ENCODE measurements at regions not wholly inside any gene's neighbourhood (a gene's known extent, or its start where the extent isn't known, plus 50 kb on each side); places are given as distances from the start of the nearest gene placed in this dataset.

GRCh38 chr17:77579682-77580081 is 378.8 kb upstream of the TNRC6C start:
- H3K27ac ChIP-seq (ENCODE audit: low read depth, low read length): no peak overlapping the region
- H3K79me2 ChIP-seq (ENCODE audit: control insufficient read depth, low read length): no peaks in the 10 kb centered on the region
- no peak overlapping the region for H3K4me2 ChIP-seq (ENCODE audit: low read length)
- H3K4me1 ChIP-seq (ENCODE audit: control insufficient read depth, low read length): peaks cover 5% of the 10 kb centered on the region; the same call in 1 of the 2 replicates
- no peaks in the 10 kb centered on the region for H3K36me3 ChIP-seq (ENCODE audit: control insufficient read depth, low read length)
- H4K20me1 ChIP-seq (ENCODE audit: control insufficient read depth, insufficient read depth, low read depth, low read length): no peaks in the 10 kb centered on the region
- H3K4me3 ChIP-seq (ENCODE audit: low read length): no peak overlapping the region
- H3K9me2 ChIP-seq (replicated peaks; ENCODE audit: control insufficient read depth, low read length): no peaks in the 10 kb centered on the region
- H3K9me3 ChIP-seq (ENCODE audit: control insufficient read depth, insufficient read depth, low read length): no peaks in the 10 kb centered on the region
- TF ChIP-seq CTCF (IDR thresholded peaks at IDR 0.05; ENCODE audit: low read depth, low read length, poor library complexity, severe bottlenecking): no peak
- TF ChIP-seq EZH2phosphoT487 (IDR thresholded peaks at IDR 0.05; ENCODE audit: borderline replicate concordance, low read length): no peak
- H3F3A ChIP-seq (ENCODE audit: control insufficient read depth, insufficient read depth): no peaks in the 10 kb centered on the region
- peaks cover 9% of the 10 kb centered on the region for H3K27me3 ChIP-seq (ENCODE audit: control insufficient read depth, low read length)

- Histone ChIP-seq H3K27me3 (ENCODE audit: control insufficient read depth, low read length) (peaks cover 9% of the 10 kb centered on the region), H4K20me1 (ENCODE audit: control insufficient read depth, insufficient read depth, low read depth, low read length) (no peaks in the 10 kb centered on the region), H3K4me1 (ENCODE audit: control insufficient read depth, low read length) (peaks cover 5% of the 10 kb centered on the region; the same call in 1 of the 2 replicates), H3K9me2 (replicated peaks; ENCODE audit: control insufficient read depth, low read length) (no peaks in the 10 kb centered on the region), H3K4me2 (ENCODE audit: low read length) (no peak overlapping the region), H3F3A (ENCODE audit: control insufficient read depth, insufficient read depth) (no peaks in the 10 kb centered on the region), H3K9me3 (ENCODE audit: control insufficient read depth, insufficient read depth, low read length) (no peaks in the 10 kb centered on the region), H3K79me2 (ENCODE audit: control insufficient read depth, low read length) (no peaks in the 10 kb centered on the region), H3K36me3 (ENCODE audit: control insufficient read depth, low read length) (no peaks in the 10 kb centered on the region), H3K4me3 (ENCODE audit: low read length) (no peak overlapping the region), H3K27ac (ENCODE audit: low read depth, low read length) (no peak overlapping the region)
- no peak for TF ChIP-seq CTCF (IDR thresholded peaks at IDR 0.05; ENCODE audit: low read depth, low read length, poor library complexity, severe bottlenecking)
- TF ChIP-seq EZH2phosphoT487 (IDR thresholded peaks at IDR 0.05; ENCODE audit: borderline replicate concordance, low read length): no peak
Measured at GRCh38 chr17:77580531-77581270, 377.8 kb upstream of the TNRC6C start.

GRCh38 chr17:77581480-77581879 is 377.0 kb upstream of the TNRC6C start:
- no peak overlapping the region for H3K4me3 ChIP-seq (ENCODE audit: low read length)
- no peaks in the 10 kb centered on the region for H3K9me2 ChIP-seq (replicated peaks; ENCODE audit: control insufficient read depth, low read length)
- H3F3A ChIP-seq (ENCODE audit: control insufficient read depth, insufficient read depth): no peaks in the 10 kb centered on the region
- no peak overlapping the region for H3K4me2 ChIP-seq (ENCODE audit: low read length)
- H3K36me3 ChIP-seq (ENCODE audit: control insufficient read depth, low read length): no peaks in the 10 kb centered on the region
- H3K9me3 ChIP-seq (ENCODE audit: control insufficient read depth, insufficient read depth, low read length): no peaks in the 10 kb centered on the region
- peaks cover 13% of the 10 kb centered on the region for H3K27me3 ChIP-seq (ENCODE audit: control insufficient read depth, low read length)
- no peak for TF ChIP-seq CTCF (IDR thresholded peaks at IDR 0.05; ENCODE audit: low read depth, low read length, poor library complexity, severe bottlenecking)
- TF ChIP-seq EZH2phosphoT487 (IDR thresholded peaks at IDR 0.05; ENCODE audit: borderline replicate concordance, low read length): no peak
- H3K4me1 ChIP-seq (ENCODE audit: control insufficient read depth, low read length): peaks cover 5% of the 10 kb centered on the region; the same call in 1 of the 2 replicates
- H4K20me1 ChIP-seq (ENCODE audit: control insufficient read depth, insufficient read depth, low read depth, low read length): no peaks in the 10 kb centered on the region
- H3K27ac ChIP-seq (ENCODE audit: low read depth, low read length): no peak overlapping the region
- no peaks in the 10 kb centered on the region for H3K79me2 ChIP-seq (ENCODE audit: control insufficient read depth, low read length)
